H1 (cell line): ENCODE measurements at regions not wholly inside any gene's neighbourhood (a gene's known extent, or its start where the extent isn't known, plus 50 kb on each side); places are given as distances from the start of the nearest gene placed in this dataset.

Source experiments
- CTCF ChIA-PET: fragments of 300-600 bp; sonication (Branson Sonifier 250); formaldehyde crosslinking; loops from one replicate; lab custom pipeline; 2021; ENCODE audit not compliant: partially characterized antibody; lab: Charles Lee
- POLR2A ChIA-PET: fragments of 300-600 bp; sonication (Branson Sonifier 250); formaldehyde crosslinking; loops from one replicate; lab custom pipeline; 2021; ENCODE audit warnings: inconsistent platforms; ENCODE audit not compliant: partially characterized antibody; lab: Charles Lee
- DNase-seq, 2 experiments: peaks; one replicate each; pipeline versions ENCODE4 v3.0.0 to v3.0.0-alpha.2; 2010 to 2022; ENCODE audit warnings: low spot score in 2 of 2, low read depth in 1 of 2, mixed read lengths in 1 of 2
- FAIRE-seq: peaks from 2 replicates; lab custom pipeline; 2011; peaks lifted over from hg19 to GRCh38; lab: Jason Lieb, UNC
- H2AFZ ChIP-seq: 2 replicates; pipeline ENCODE4 v1.8.1; 2012; ENCODE audit warnings: low read length, inconsistent platforms
- H2AK5ac ChIP-seq: 2 replicates; pipeline ENCODE4 v1.6.1; 2013; ENCODE audit warnings: low read depth, low read length
- H2BK120ac ChIP-seq: replicated peaks from 2 replicates; pipeline ENCODE3; 2013; ENCODE audit warnings: low read depth, low read length, inconsistent platforms
- H2BK12ac ChIP-seq: 2 replicates; pipeline ENCODE4 v1.6.1; 2013; ENCODE audit warnings: low read depth, low read length
- H2BK15ac ChIP-seq: 2 replicates; pipeline ENCODE4 v1.6.1; 2013; ENCODE audit warnings: low read length
- H2BK20ac ChIP-seq: 2 replicates; pipeline ENCODE4 v1.6.1; 2013; ENCODE audit warnings: low read length
- H2BK5ac ChIP-seq: 2 replicates; pipeline ENCODE4 v1.6.1; 2013; ENCODE audit warnings: low read depth, low read length
- H3K14ac ChIP-seq: 2 replicates; pipeline ENCODE4 v1.6.1; 2013; ENCODE audit warnings: inconsistent platforms; ENCODE audit not compliant: insufficient read length
- H3K18ac ChIP-seq: 2 replicates; pipeline ENCODE4 v1.6.1; 2013; ENCODE audit warnings: low read length; ENCODE audit errors: extremely low read depth
- H3K23ac ChIP-seq: 2 replicates; pipeline ENCODE4 v1.6.1; 2013; ENCODE audit warnings: inconsistent platforms; ENCODE audit not compliant: insufficient read length
- H3K23me2 ChIP-seq: 2 replicates; pipeline ENCODE4 v1.6.1; 2013; ENCODE audit warnings: low read depth, low read length
- H3K27ac ChIP-seq: 2 replicates; pipeline ENCODE4 v1.6.1; 2011; ENCODE audit warnings: low read depth, low read length, inconsistent platforms
- H3K27me3 ChIP-seq, 4 experiments: replicated peaks in 1 of 4; 1 replicate in 1 of 4; 2 replicates in 3 of 4; pipeline versions ENCODE4 v1.6.1 to v1.8.1; 2011 to 2013; ENCODE audit warnings: low read length in 3 of 4, mild to moderate bottlenecking in 3 of 4, inconsistent platforms in 2 of 4, mixed read lengths in 2 of 4, moderate library complexity in 1 of 4; ENCODE audit not compliant: control insufficient read depth in 3 of 4, insufficient read depth in 3 of 4; ENCODE audit errors: extremely low read depth in 1 of 4
- H3K36me3 ChIP-seq, 4 experiments: 2 replicates each; pipeline versions ENCODE4 v1.6.1 to v1.8.1; 2011 to 2013; ENCODE audit warnings: mild to moderate bottlenecking in 4 of 4, low read length in 3 of 4, moderate library complexity in 2 of 4, control low read depth in 1 of 4, inconsistent platforms in 1 of 4; ENCODE audit not compliant: insufficient read depth in 4 of 4, control insufficient read depth in 2 of 4
- H3K4ac ChIP-seq: replicated peaks from 2 replicates; pipeline ENCODE3; 2013; ENCODE audit warnings: low read length, low read depth, mixed read lengths, inconsistent platforms; ENCODE audit not compliant: insufficient read length
- H3K4me1 ChIP-seq, 4 experiments: replicated peaks in 1 of 4; 1 replicate in 1 of 4; 2 replicates in 3 of 4; pipeline versions ENCODE4 v1.6.1 to v1.8.1; 2011 to 2013; ENCODE audit warnings: low read length in 3 of 4, inconsistent platforms in 2 of 4, mixed read lengths in 1 of 4; ENCODE audit not compliant: insufficient read depth in 4 of 4, control insufficient read depth in 3 of 4
- H3K4me2 ChIP-seq, 2 experiments: 2 replicates each; pipeline versions ENCODE4 v1.6.1 to v1.8.1; 2011 to 2013; ENCODE audit warnings: low read depth in 2 of 2, low read length in 2 of 2, control low read depth in 1 of 2, inconsistent platforms in 1 of 2, mild to moderate bottlenecking in 1 of 2; ENCODE audit not compliant: insufficient read depth in 1 of 2
- H3K4me3 ChIP-seq, 4 experiments: fragments of 200-600, 300-600 bp in 1 of 4; sonication (generic), shearing (Covaris generic), sonication (Bioruptor Twin) in 1 of 4; 2 replicates each; pipeline versions ENCODE4 v1.5.1 to v1.8.1; 2011 to 2016; ENCODE audit warnings: low read length in 4 of 4, low read depth in 3 of 4, control low read depth in 2 of 4, inconsistent platforms in 2 of 4, mild to moderate bottlenecking in 2 of 4, mixed read lengths in 1 of 4, moderate library complexity in 1 of 4; ENCODE audit not compliant: insufficient read depth in 2 of 4; ENCODE audit errors: extremely low read depth in 1 of 4
- H3K56ac ChIP-seq: replicated peaks from 2 replicates; pipeline ENCODE3; 2013; ENCODE audit warnings: low read depth, mild to moderate bottlenecking, mixed read lengths, low read length, inconsistent platforms; ENCODE audit not compliant: insufficient read length
- H3K79me1 ChIP-seq: 2 replicates; pipeline ENCODE4 v1.6.1; 2013; ENCODE audit warnings: low read depth, low read length, control low read depth
- H3K79me2 ChIP-seq, 2 experiments: 2 replicates each; pipeline versions ENCODE4 v1.6.1 to v1.8.1; 2012 to 2013; ENCODE audit warnings: low read length in 2 of 2, mild to moderate bottlenecking in 2 of 2, inconsistent platforms in 1 of 2; ENCODE audit not compliant: insufficient read depth in 2 of 2, control insufficient read depth in 1 of 2
- H3K9ac ChIP-seq, 4 experiments: replicated peaks in 1 of 4; 1 replicate in 1 of 4; 2 replicates in 3 of 4; pipeline versions ENCODE4 v1.6.1 to v1.8.1; 2011 to 2013; ENCODE audit warnings: low read depth in 3 of 4, low read length in 3 of 4, control low read depth in 2 of 4, mild to moderate bottlenecking in 2 of 4, moderate library complexity in 2 of 4, inconsistent platforms in 1 of 4; ENCODE audit errors: extremely low read depth in 1 of 4
- H3K9me3 ChIP-seq, 2 experiments: 2 replicates each; pipeline versions ENCODE4 v1.6.1 to v1.8.1; 2012 to 2013; ENCODE audit warnings: mild to moderate bottlenecking in 2 of 2, moderate library complexity in 2 of 2, control low read depth in 1 of 2, inconsistent platforms in 1 of 2, low read depth in 1 of 2, low read length in 1 of 2, mixed read lengths in 1 of 2; ENCODE audit not compliant: insufficient read depth in 2 of 2
- H4K20me1 ChIP-seq, 2 experiments: replicated peaks in 1 of 2; 2 replicates each; pipeline versions ENCODE3 to v1.8.1; 2011 to 2013; ENCODE audit warnings: inconsistent platforms in 2 of 2, low read length in 2 of 2, mild to moderate bottlenecking in 1 of 2; ENCODE audit not compliant: insufficient read depth in 2 of 2, control insufficient read depth in 1 of 2
- H4K5ac ChIP-seq: 2 replicates; pipeline ENCODE4 v1.6.1; 2013; ENCODE audit warnings: low read length, low read depth, mixed read lengths, inconsistent platforms; ENCODE audit not compliant: insufficient read length
- H4K8ac ChIP-seq: 2 replicates; pipeline ENCODE4 v1.8.0; 2013; ENCODE audit warnings: mild to moderate bottlenecking, moderate library complexity, low read length, inconsistent platforms; ENCODE audit not compliant: insufficient read depth; ENCODE audit errors: extremely low read depth
- H4K91ac ChIP-seq: replicated peaks from 2 replicates; pipeline ENCODE3; 2013; ENCODE audit warnings: low read length, mixed read lengths, inconsistent platforms; ENCODE audit not compliant: insufficient read length
- ASH2L ChIP-seq: fragments of 200-600, 300-600 bp; sonication (generic); IDR thresholded peaks from one replicate; pipeline ENCODE4 v1.7.1; 2017; ENCODE audit warnings: low read length
- BRCA1 ChIP-seq: IDR thresholded peaks from 2 replicates; pipeline ENCODE4 v1.6.1; 2012; ENCODE audit warnings: low read depth, low read length, improper control_type of control experiment
- CREB1 ChIP-seq: IDR thresholded peaks from 2 replicates; pipeline ENCODE4 v1.6.1; 2012; ENCODE audit warnings: inconsistent platforms
- EZH2 ChIP-seq: fragments of 200-600 bp; sonication (generic); IDR thresholded peaks from 2 replicates; pipeline ENCODE4 v1.7.1; 2012; ENCODE audit warnings: low read depth, mild to moderate bottlenecking, moderate library complexity, low read length, inconsistent platforms; ENCODE audit not compliant: severe bottlenecking
- HDAC2 ChIP-seq, 2 experiments: fragments of 300-600 bp in 1 of 2; sonication (generic) in 1 of 2; IDR thresholded peaks; 2 replicates each; pipeline ENCODE4 v1.6.1; 2011 to 2012; ENCODE audit warnings: low read depth in 2 of 2, low read length in 2 of 2, mild to moderate bottlenecking in 2 of 2, moderate library complexity in 2 of 2, borderline replicate concordance in 1 of 2, inconsistent platforms in 1 of 2
- NANOG ChIP-seq: IDR thresholded peaks from 2 replicates; pipeline ENCODE4 v1.6.1; 2011; ENCODE audit warnings: low read length, low read depth, mild to moderate bottlenecking, inconsistent platforms; ENCODE audit not compliant: insufficient read depth, poor library complexity, severe bottlenecking
- POLR2A ChIP-seq, 2 experiments: IDR thresholded peaks; 1 replicate in 1 of 2; 2 replicates in 1 of 2; pipeline ENCODE4 v1.6.1; 2011; ENCODE audit warnings: low read depth in 2 of 2, low read length in 2 of 2, mild to moderate bottlenecking in 2 of 2; ENCODE audit errors: control extremely low read depth in 1 of 2
- POU5F1 ChIP-seq: IDR thresholded peaks from 2 replicates; pipeline ENCODE4 v1.6.1; 2011; ENCODE audit warnings: low read depth, mild to moderate bottlenecking, low read length, moderate library complexity
- RBBP5 ChIP-seq: IDR thresholded peaks from 2 replicates; pipeline ENCODE4 v1.7.1; 2012; ENCODE audit warnings: low read depth, mild to moderate bottlenecking, inconsistent platforms, low read length, moderate library complexity, borderline replicate concordance
- SIRT6 ChIP-seq: IDR thresholded peaks from one replicate; pipeline ENCODE4 v1.7.1; 2012; ENCODE audit warnings: low read length, inconsistent platforms
- SIX5 ChIP-seq: IDR thresholded peaks from 2 replicates; pipeline ENCODE4 v1.6.1; 2011; ENCODE audit warnings: mild to moderate bottlenecking, low read depth, low read length
- SP2 ChIP-seq: IDR thresholded peaks from 2 replicates; pipeline ENCODE4 v1.6.1; 2012; ENCODE audit warnings: mild to moderate bottlenecking, low read length, inconsistent platforms
- SRF ChIP-seq: IDR thresholded peaks from 2 replicates; pipeline ENCODE4 v1.6.1; 2011; ENCODE audit warnings: mild to moderate bottlenecking, low read depth, low read length, moderate library complexity
- SUZ12 ChIP-seq: fragments of 200-600 bp; sonication (generic); IDR thresholded peaks from 2 replicates; pipeline ENCODE4 v1.6.1; 2012; ENCODE audit warnings: mild to moderate bottlenecking, inconsistent platforms, low read length, moderate library complexity, mixed read lengths
- TAF1 ChIP-seq: IDR thresholded peaks from 2 replicates; pipeline ENCODE4 v1.6.1; 2011; ENCODE audit warnings: mild to moderate bottlenecking, low read depth, low read length
- TBP ChIP-seq: IDR thresholded peaks from 2 replicates; pipeline ENCODE4 v1.6.1; 2011; ENCODE audit warnings: low read depth, low read length, improper control_type of control experiment
- ZNF274 ChIP-seq: IDR thresholded peaks from 2 replicates; pipeline ENCODE4 v1.7.0; 2012; ENCODE audit warnings: low read length, borderline replicate concordance; ENCODE audit errors: extremely low read depth
- WGBS, 2 experiments: shearing (Covaris generic) in 1 of 2; methylation state at CpG; one replicate each; pipeline versions ENCODE4 v1.1.6 to v1.1.7; 2013 to 2015; ENCODE audit warnings: low lambda C conversion rate in 2 of 2, mixed read lengths in 2 of 2, inconsistent platforms in 1 of 2, low coverage in 1 of 2, missing lambda C conversion rate in 1 of 2; ENCODE audit not compliant: insufficient replicate concordance in 2 of 2, insufficient coverage in 1 of 2, insufficient read length in 1 of 2; ENCODE audit errors: extremely low coverage in 1 of 2, missing lambda C conversion rate in 1 of 2; 5-methylcytosine and 5-hydroxymethylcytosine counted together

- no peak for DNase-seq
- no peak overlapping the region for H4K8ac ChIP-seq
- no peak overlapping the region for H3K4me2 ChIP-seq
- H2BK5ac ChIP-seq, result no peak overlapping the region
- no peak overlapping the region for H2BK15ac ChIP-seq
- no peaks in the 10 kb centered on the region for H3K27me3 ChIP-seq
- H3K4me3 ChIP-seq, result no peak overlapping the region
- no peaks in the 10 kb centered on the region for H4K20me1 ChIP-seq
- no peak overlapping the region for H3K9ac ChIP-seq
- H3K79me1 ChIP-seq, result no peaks in the 10 kb centered on the region
- H3K9me3 ChIP-seq, result no peaks in the 10 kb centered on the region
- ChIA-PET POLR2A (no interaction called here), CTCF (no interaction called here)
- H3K4me1 ChIP-seq, result no peaks in the 10 kb centered on the region
- no peak for TF ChIP-seq SP2
- no peak for TF ChIP-seq TBP
- TF ChIP-seq SUZ12, result no peak
- TF ChIP-seq CREB1, result no peak
- no peak for TF ChIP-seq RBBP5
- no peak for TF ChIP-seq SIX5
- TF ChIP-seq SRF, result no peak
- TF ChIP-seq NANOG, result no peak
- no peak for TF ChIP-seq ASH2L
- TF ChIP-seq HDAC2 (IDR thresholded peaks at IDR 0.05; ENCODE audit: borderline replicate concordance in 1 of 2, low read depth in 2 of 2, low read length in 2 of 2), result no peak
- TF ChIP-seq SIRT6, result no peak
- no peak for TF ChIP-seq BRCA1
- TF ChIP-seq EZH2, result no peak
- no peak for TF ChIP-seq POU5F1
- TF ChIP-seq POLR2A (IDR thresholded peaks at IDR 0.05; ENCODE audit: control extremely low read depth in 1 of 2, low read depth in 2 of 2, low read length in 2 of 2), result no peak
- no peak for TF ChIP-seq ZNF274
- no peak for TF ChIP-seq TAF1
- no peak overlapping the region for H2BK20ac ChIP-seq
- no peak overlapping the region for H2BK120ac ChIP-seq
- H3K4ac ChIP-seq, result no peak overlapping the region
- no peak overlapping the region for H3K23ac ChIP-seq
- H3K79me2 ChIP-seq, result no peaks in the 10 kb centered on the region
- no peak overlapping the region for H2BK12ac ChIP-seq
- no peak overlapping the region for H4K91ac ChIP-seq
- WGBS, 2 experiments, result 69% methylated on average over 3 of the region's 3 CpGs; no CpG with 5 or more reads in 1 of the 2 experiments
- FAIRE-seq, result no peak
- no peak overlapping the region for H3K18ac ChIP-seq
- no peak overlapping the region for H3K56ac ChIP-seq
- H3K27ac ChIP-seq, result no peak overlapping the region
- H2AK5ac ChIP-seq, result no peak overlapping the region
- H4K5ac ChIP-seq, result no peak overlapping the region
- H3K23me2 ChIP-seq, result no peaks in the 10 kb centered on the region
- H3K14ac ChIP-seq, result no peak overlapping the region
- no peak overlapping the region for H2AFZ ChIP-seq
- H3K36me3 ChIP-seq, result no peaks in the 10 kb centered on the region
Measured at GRCh38 chr1:191590578-191590977, 567.7 kb upstream of the RGS18 start.
